ENCODE measurements at regions not wholly inside any gene's neighbourhood (a gene's known extent, or its start where the extent isn't known, plus 50 kb on each side); places are given as distances from the start of the nearest gene placed in this dataset.
"Not testable (repeated sequence)": the region's sequence is repeated elsewhere in the genome, so short reads cannot be mapped to it uniquely, and the experiment has no call there.

DNA sequence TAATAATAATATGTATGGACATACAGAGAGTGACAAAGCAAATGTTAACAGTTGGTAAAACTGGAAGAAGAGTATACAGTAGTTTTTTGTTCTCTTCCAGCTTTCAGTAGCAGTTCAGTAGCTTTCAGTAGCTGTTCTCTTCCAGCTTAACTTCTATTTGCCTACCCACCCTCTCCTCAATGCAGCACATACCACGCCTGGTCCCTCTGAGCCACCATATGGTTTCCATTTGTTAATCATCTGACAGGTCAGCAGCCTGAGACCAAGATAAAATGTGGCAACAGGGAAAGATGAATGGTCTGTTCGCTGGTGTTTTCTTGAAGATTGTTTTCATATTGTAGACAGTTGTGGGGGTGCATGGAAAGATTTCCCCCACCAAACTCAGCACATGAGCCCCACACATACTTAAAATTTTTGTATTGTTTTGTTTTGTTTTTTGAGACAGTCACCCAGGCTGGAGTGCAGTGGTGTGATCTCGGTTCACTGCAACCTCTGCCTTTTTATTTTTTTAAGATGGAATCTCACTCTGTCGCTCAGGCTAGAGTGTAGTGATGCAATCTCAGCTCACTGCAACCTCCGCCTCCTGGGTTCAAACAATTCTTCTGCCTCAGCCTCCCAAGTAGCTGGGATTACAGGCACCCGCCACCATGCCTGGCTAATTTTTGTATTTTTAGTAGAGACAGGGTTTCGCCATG lies 56.8 kb downstream of the ATP6V0E2 start:
- not testable (repeated sequence) for DNase-seq

- DNase-seq: not testable (repeated sequence)
Observed at GRCh38 chr7:149933776-149934175, 60.0 kb downstream of the ATP6V0E2 start.

DNA sequence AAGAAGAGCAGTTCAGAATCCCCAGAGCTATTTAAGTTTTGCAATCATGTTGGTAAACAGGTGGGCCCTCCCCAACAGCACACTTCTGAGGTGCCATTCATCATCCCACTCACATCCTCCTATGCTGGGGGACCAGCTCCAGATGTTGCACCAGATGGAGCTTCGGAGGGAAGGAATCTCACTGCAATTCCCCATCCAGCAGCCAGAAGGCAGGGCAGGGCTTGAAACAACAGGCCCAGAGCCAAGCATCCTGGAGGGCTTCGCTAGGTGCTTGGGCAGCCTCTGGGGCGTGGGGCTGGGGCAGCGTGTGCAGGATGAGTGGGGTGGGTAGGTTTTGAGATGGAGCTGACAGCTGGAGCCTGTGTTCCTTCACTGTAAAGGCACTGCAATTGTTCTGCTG lies 73.6 kb downstream of the ATP6V0E2 start:
- not testable (repeated sequence) for DNase-seq

DNA sequence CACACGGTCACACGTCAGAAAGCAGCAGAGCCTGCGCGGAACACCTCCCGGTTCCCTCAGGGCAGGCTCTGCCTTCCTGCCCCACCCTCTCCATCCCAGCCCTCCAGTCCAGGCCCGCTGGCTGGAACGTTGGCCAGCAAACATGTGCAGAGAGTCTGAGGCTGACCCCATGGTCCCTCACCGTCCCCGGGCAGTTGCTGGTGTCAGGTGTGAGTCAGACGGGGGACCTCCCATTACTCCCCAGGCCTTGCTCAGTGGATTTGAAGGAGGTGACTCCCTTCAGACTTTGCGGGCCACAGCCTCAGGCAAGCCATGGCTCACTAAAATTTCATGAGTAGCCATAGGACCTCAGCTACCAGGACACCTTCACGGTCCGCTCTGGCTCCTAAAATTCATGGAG lies 74.7 kb downstream of the ATP6V0E2 start:
- not testable (repeated sequence) for DNase-seq

DNA sequence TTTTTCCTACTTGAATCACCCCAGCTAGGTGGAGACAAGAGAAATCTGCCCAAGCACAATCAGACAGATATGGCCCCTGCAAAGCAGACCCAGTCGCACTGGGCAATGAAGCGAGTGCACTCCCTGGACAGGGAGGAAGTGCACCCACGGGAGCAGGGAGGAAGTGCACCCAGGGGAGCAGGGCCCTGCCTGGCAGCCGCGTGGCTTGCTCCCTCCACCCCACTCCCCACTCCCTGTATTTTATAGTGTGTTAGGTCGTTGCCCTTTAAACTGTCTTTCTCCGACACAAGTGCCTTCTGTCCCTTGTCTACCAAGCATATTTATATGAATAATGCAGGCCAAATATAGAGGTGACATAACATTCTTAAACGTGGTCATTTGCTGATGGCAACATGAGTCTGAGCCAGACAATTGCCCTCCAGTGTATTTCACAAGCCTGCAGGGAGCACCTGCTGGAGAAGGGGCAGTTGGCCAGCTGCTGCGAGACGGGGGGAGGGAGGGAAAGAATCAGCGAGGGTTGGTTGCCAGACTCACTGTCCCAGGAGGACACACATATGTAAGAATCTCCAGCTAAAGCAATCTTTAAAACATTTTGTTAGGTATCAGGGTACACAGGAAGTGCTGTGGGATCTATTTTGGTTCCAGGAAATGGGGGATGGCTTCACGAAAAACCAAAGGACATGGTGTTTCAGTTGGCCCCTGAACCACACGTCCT lies 76.3 kb downstream of the ATP6V0E2 start:
- not testable (repeated sequence) for DNase-seq

- DNase-seq: not testable (repeated sequence)
Observed at GRCh38 chr7:149950578-149950924, 76.8 kb downstream of the ATP6V0E2 start.

- DNase-seq: not testable (repeated sequence)
Observed at GRCh38 chr7:149951579-149951978, 77.8 kb downstream of the ATP6V0E2 start.

GRCh38 chr7:149958880-149959279 lies 85.1 kb downstream of the ATP6V0E2 start:
- DNase-seq: not testable (repeated sequence)

- not testable (repeated sequence) for DNase-seq
Observed at GRCh38 chr7:149960863-149961262, 87.1 kb downstream of the ATP6V0E2 start.

GRCh38 chr7:149961878-149962277 lies 88.1 kb downstream of the ATP6V0E2 start:
- not testable (repeated sequence) for DNase-seq

DNA sequence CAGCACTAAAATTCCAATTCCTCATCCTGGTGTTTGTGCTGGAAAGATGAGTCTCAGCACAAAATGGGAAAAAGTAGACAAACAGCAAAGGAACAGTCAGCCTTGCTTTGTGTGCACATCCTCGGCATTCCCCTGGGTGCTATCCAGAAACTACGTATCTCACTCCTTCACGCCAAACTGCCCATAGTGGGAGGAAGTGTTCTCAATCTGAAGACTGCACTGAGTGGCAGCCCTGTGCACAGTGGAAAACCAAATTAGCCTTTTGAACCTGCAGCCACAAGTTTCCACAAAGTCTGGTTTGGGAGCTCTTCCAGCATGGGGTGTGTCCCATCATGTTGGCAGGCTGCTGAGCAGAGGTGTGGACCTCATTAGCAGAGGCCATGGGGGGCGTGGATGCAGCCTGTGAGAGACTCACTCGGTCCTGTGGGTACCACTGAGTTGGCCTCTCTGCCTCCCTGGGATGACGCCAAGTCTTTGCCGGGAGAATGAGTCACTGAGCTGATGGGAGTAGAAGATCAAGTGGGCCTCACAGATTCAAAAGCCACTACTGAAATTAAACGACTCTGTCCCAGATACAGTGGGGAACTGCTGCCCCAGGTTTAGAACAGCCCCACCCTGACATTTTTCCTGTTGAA lies 89.0 kb downstream of the ATP6V0E2 start:
- DNase-seq: not testable (repeated sequence)

- DNase-seq: not testable (repeated sequence)
Observed at GRCh38 chr7:149963985-149964384, 90.2 kb downstream of the ATP6V0E2 start.

GRCh38 chr7:149966444-149966843 lies 92.7 kb downstream of the ATP6V0E2 start:
- not testable (repeated sequence) for DNase-seq

- DNase-seq: not testable (repeated sequence)
Observed at GRCh38 chr7:149972977-149973376, 99.2 kb downstream of the ATP6V0E2 start.

DNA sequence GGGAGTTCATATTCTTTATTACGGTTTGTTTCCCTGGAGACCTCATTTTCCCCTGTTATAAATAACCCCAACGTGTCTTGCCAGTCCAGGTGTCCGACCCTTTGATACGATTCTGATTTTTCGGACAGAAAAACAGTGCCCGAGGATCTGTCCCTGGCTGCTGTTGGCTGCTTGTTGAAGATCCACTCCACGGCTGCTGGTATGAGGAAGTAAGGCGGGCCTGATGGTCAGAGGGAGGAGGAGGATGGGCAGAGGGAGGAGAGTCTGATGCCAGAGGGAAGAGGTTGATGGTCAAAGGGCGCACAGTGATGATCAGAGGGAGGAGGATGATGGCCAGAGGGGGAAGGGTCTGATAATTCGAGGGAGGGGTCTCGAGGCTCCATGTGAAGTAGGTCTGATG lies 99.9 kb downstream of the ATP6V0E2 start:
- DNase-seq: not testable (repeated sequence)

GRCh38 chr7:149975608-149976007 lies 101.8 kb downstream of the ATP6V0E2 start:
- DNase-seq: not testable (repeated sequence)

- DNase-seq: not testable (repeated sequence)
Observed at GRCh38 chr7:149978537-149978936, 104.8 kb downstream of the ATP6V0E2 start.

DNA sequence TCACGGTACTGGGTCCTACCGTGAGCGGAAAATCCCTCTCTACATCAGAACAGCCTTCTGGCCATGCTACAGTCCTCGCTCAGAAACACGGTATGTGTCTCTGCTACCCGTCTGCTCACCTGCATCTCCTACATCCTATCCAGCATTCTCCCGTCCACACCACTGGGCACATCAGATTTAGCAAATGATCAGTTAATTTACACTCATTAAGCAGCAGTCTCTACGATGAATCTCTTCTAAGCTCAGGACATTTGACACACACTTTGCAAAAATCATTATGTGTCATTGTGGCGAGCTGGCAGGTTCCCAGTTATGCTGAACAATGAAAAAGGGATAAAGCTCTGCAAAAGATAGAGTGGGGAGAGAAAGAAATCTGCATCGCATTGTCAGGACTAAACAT lies 105.2 kb downstream of the ATP6V0E2 start:
- DNase-seq: not testable (repeated sequence)

- DNase-seq: not testable (repeated sequence)
Observed at GRCh38 chr7:149982537-149983112, 108.9 kb downstream of the ATP6V0E2 start.

- not testable (repeated sequence) for DNase-seq
Observed at GRCh38 chr7:149986866-149987265, 113.1 kb downstream of the ATP6V0E2 start.

DNA sequence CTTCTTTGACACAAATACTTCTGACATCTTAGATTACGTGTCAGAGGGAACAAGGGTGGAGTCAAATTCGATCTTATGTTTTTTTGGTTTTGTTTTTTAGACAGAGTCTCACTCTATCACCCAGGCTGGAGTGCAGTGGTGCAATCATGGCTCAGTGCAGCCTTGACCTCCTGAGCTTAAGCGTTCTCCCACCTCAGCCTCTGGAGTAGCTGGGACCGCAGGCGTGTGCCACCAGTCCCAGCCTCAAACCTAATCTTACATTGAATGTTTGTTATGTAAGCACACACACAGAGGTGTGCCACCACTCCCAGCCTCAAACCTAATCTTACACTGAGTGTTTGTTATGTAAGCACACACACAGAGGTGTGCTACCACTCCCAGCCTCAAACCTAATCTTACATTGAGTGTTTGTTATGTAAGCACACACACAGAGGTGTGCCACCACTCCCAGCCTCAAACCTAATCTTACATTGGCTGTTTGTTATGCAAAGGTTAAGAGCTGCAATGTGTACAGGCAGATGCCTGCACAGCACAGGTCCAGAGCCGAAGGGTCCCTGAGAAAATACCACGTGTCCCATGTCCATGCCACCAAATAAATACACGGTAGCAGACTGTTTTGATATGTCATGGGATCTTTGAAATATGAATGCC lies 118.0 kb downstream of the ATP6V0E2 start:
- not testable (repeated sequence) for DNase-seq

GRCh38 chr7:149992366-149992765 lies 118.6 kb downstream of the ATP6V0E2 start:
- DNase-seq: not testable (repeated sequence)
